HepG2 (cell line): ENCODE measurements at regions not wholly inside any gene's neighbourhood (a gene's known extent, or its start where the extent isn't known, plus 50 kb on each side); places are given as distances from the start of the nearest gene placed in this dataset.

ENCODE experiments used
- ATAC-seq: fragments of 200-7000 bp; cut with Tn5 transposase; 3 replicates; pipeline ENCODE4 v1.9.1; 2020; ENCODE audit warnings: mild to moderate bottlenecking, moderate library complexity
- BruUV-seq: library from RNA; stranded (reverse); fragments of 400-500 nt; replicated peaks from 2 replicates; lab custom pipeline; 2021; lab: Mats Ljungman, UMichigan
- CTCF ChIA-PET: fragments of 300-600 bp; formaldehyde crosslinking; extraction: SDS; loops from one replicate; lab custom pipeline; 2021; ENCODE audit warnings: low total read pairs, inconsistent platforms, low intra/inter-chr PET ratio; lab: Yijun Ruan, JAX
- POLR2A ChIA-PET: fragments of 350-600 bp; sonication (Branson Sonifier 250); formaldehyde crosslinking; loops from one replicate; lab custom pipeline; 2020; ENCODE audit warnings: antibody characterized with exemption, inconsistent platforms; lab: Yijun Ruan, JAX
- DNase-seq: peaks from one replicate; pipeline ENCODE4 v3.0.0-alpha.2; 2015; ENCODE audit warnings: low spot score
- FAIRE-seq: peaks from 3 replicates; lab custom pipeline; 2011; peaks lifted over from hg19 to GRCh38; lab: Jason Lieb, UNC
- H2AFZ ChIP-seq: one replicate; pipeline ENCODE4 v1.6.1; 2011; ENCODE audit warnings: low read length, inconsistent platforms
- H3K27ac ChIP-seq: fragments of 300-600 bp; 3 replicates; pipeline ENCODE4 v1.8.0; 2011; ENCODE audit warnings: mixed run types, mild to moderate bottlenecking, mixed read lengths, low read length, inconsistent platforms; ENCODE audit not compliant: insufficient read depth; ENCODE audit errors: extremely low read length
- H3K27me3 ChIP-seq, 2 experiments: fragments of 200-600 bp in 1 of 2; 2 replicates in 1 of 2; 3 replicates in 1 of 2; pipeline versions ENCODE4 v1.6.0 to v1.8.0; 2011; ENCODE audit warnings: low read length in 2 of 2, mild to moderate bottlenecking in 2 of 2, moderate library complexity in 2 of 2, inconsistent platforms in 1 of 2; ENCODE audit not compliant: insufficient read depth in 2 of 2, control insufficient read depth in 1 of 2
- H3K36me3 ChIP-seq, 2 experiments: fragments of 200-600 bp in 1 of 2; replicated peaks in 1 of 2; 2 replicates in 1 of 2; 3 replicates in 1 of 2; pipeline versions ENCODE4 v1.5.1 to v1.8.0; 2011; ENCODE audit warnings: low read length in 2 of 2, inconsistent platforms in 1 of 2; ENCODE audit not compliant: insufficient read depth in 2 of 2, control insufficient read depth in 1 of 2
- H3K4me1 ChIP-seq: 2 replicates; pipeline ENCODE4 v1.5.1; 2012; ENCODE audit warnings: low read length, inconsistent platforms; ENCODE audit not compliant: insufficient read depth
- H3K4me2 ChIP-seq: 2 replicates; pipeline ENCODE4 v1.6.0; 2011; ENCODE audit warnings: low read depth, low read length, inconsistent platforms
- H3K4me3 ChIP-seq, 3 experiments: fragments of 200-600 bp in 1 of 3; sonication (generic), shearing (Covaris generic) in 1 of 3; replicated peaks in 1 of 3; 2 replicates each; pipeline ENCODE4 v1.5.1; 2011 to 2016; ENCODE audit warnings: low read length in 3 of 3, inconsistent platforms in 2 of 3, low read depth in 2 of 3, mild to moderate bottlenecking in 2 of 3, control low read depth in 1 of 3, mixed read lengths in 1 of 3; ENCODE audit not compliant: insufficient read depth in 1 of 3
- H3K79me2 ChIP-seq: one replicate; pipeline ENCODE4 v1.6.1; 2011; ENCODE audit warnings: low read length, inconsistent platforms; ENCODE audit not compliant: insufficient read depth
- H3K9ac ChIP-seq: 2 replicates; pipeline ENCODE4 v1.6.0; 2011; ENCODE audit warnings: mild to moderate bottlenecking, low read depth, low read length, inconsistent platforms; ENCODE audit not compliant: insufficient read depth
- H3K9me3 ChIP-seq: 2 replicates; pipeline ENCODE4 v1.5.1; 2012; ENCODE audit warnings: mild to moderate bottlenecking, low read length
- H4K20me1 ChIP-seq: 2 replicates; pipeline ENCODE4 v1.6.0; 2011; ENCODE audit warnings: inconsistent platforms, mild to moderate bottlenecking, low read length, moderate library complexity; ENCODE audit not compliant: insufficient read depth
- BATF2 ChIP-seq: sonication (generic); formaldehyde crosslinking; IDR thresholded peaks from 2 replicates; pipeline ENCODE4 v1.8.0; 2022; ENCODE audit warnings: mild to moderate bottlenecking, missing genetic modification reagents, moderate library complexity
- CAMTA2 ChIP-seq: sonication (generic); formaldehyde crosslinking; IDR thresholded peaks from 2 replicates; pipeline ENCODE4 v1.4.0; 2020; ENCODE audit warnings: mild to moderate bottlenecking, missing genetic modification reagents, borderline replicate concordance
- CBX2 ChIP-seq, 2 experiments: fragments of 200-600 bp in 1 of 2; sonication (generic); formaldehyde crosslinking in 1 of 2; IDR thresholded peaks; 2 replicates each; pipeline versions ENCODE4 v1.7.0 to v1.8.1; 2018 to 2022; ENCODE audit warnings: low read depth in 2 of 2, low read length in 1 of 2, mild to moderate bottlenecking in 1 of 2, missing genetic modification reagents in 1 of 2
- CTCF ChIP-seq: sonication (generic); formaldehyde crosslinking; IDR thresholded peaks from 2 replicates; pipeline ENCODE4 v1.5.0; 2020; ENCODE audit warnings: mild to moderate bottlenecking, missing genetic modification reagents, moderate library complexity
- HDAC2 ChIP-seq: sonication (generic); formaldehyde crosslinking; IDR thresholded peaks from 2 replicates; pipeline ENCODE4 v1.4.0; 2020; ENCODE audit warnings: missing genetic modification reagents
- KLF15 ChIP-seq: sonication (generic); formaldehyde crosslinking; IDR thresholded peaks from 2 replicates; pipeline ENCODE4 v1.8.1; 2023; ENCODE audit warnings: borderline replicate concordance, mild to moderate bottlenecking, inconsistent platforms, missing genetic modification reagents, mixed read lengths
- MLLT10 ChIP-seq: sonication (generic); formaldehyde crosslinking; IDR thresholded peaks from 2 replicates; pipeline ENCODE4 v1.4.0; 2020; ENCODE audit warnings: missing genetic modification reagents
- NCOA1 ChIP-seq: sonication (generic); formaldehyde crosslinking; IDR thresholded peaks from 2 replicates; pipeline ENCODE4 v1.9.0; 2021; ENCODE audit warnings: missing genetic modification reagents
- NFIC ChIP-seq: IDR thresholded peaks from 2 replicates; pipeline ENCODE4 v1.6.1; 2012; ENCODE audit warnings: mild to moderate bottlenecking, low read length, inconsistent platforms
- TBX3 ChIP-seq: fragments of 450-650 bp; IDR thresholded peaks from 2 replicates; pipeline ENCODE4 v1.6.1; 2017; ENCODE audit warnings: antibody characterized with exemption, mild to moderate bottlenecking, inconsistent platforms, borderline replicate concordance
- ZFY ChIP-seq: sonication (generic); formaldehyde crosslinking; IDR thresholded peaks from 2 replicates; pipeline ENCODE4 v1.4.0; 2020; ENCODE audit warnings: missing genetic modification reagents
- ZNF530 ChIP-seq: sonication (generic); formaldehyde crosslinking; IDR thresholded peaks from 2 replicates; pipeline ENCODE4 v1.5.0; 2020; ENCODE audit warnings: low read depth, mild to moderate bottlenecking, missing genetic modification reagents
- in situ Hi-C: cut with HindIII; loops from 2 replicates; pipeline ENCODE4 v1.10.0; 2017; ENCODE audit warnings: low pct_unique_long_range_greater_than_20kb; ENCODE audit not compliant: extremely low pct_ligation_motif_present
- intact Hi-C: fragments of 100-400 bp; cut with micrococcal nuclease; formaldehyde crosslinking; loops from one replicate; pipeline ENCODE4 v1.10.0; 2022; ENCODE audit not compliant: unreplicated experiment
- TF ChIP-seq, protein P1 (sequence below): sonication (generic); formaldehyde crosslinking; IDR thresholded peaks from 2 replicates; pipeline ENCODE4 v1.5.1; 2020; ENCODE audit warnings: mild to moderate bottlenecking, missing genetic modification reagents, borderline replicate concordance

DNA sequence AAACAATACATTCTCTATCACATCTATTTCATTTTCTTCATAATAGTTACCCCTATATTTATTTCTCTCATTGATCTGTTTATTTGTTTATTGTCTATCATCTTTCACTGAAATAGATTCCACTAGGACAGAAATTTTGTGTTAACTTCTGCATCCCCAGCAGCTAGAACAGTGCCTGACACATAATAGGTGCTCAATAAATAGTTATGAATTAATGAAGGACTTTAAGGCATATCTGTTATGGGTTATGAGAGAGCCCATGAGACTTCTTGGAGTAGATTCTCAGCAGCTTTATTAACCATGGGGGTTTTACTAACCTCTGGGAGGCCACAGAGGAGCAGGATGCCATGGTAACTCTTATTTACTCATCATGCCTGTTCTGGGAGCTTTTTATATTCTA, 144.6 kb downstream of the CDC42EP3 start:
- FAIRE-seq: no peak

More for the DNA sequence above, 144.6 kb downstream of the CDC42EP3 start:
- CTCF ChIA-PET: no interaction called here
- Histone ChIP-seq H4K20me1 (no peaks in the 10 kb centered on the region), H3K27ac (no peak overlapping the region), H3K27me3 (no peaks in the 10 kb centered on the region), H3K79me2 (no peaks in the 10 kb centered on the region), H3K4me1 (no peaks in the 10 kb centered on the region), H3K36me3 (no peaks in the 10 kb centered on the region), H2AFZ (no peak overlapping the region), H3K4me2 (no peak overlapping the region), H3K9me3 (no peaks in the 10 kb centered on the region), H3K9ac (no peak overlapping the region), H3K4me3 (no peak overlapping the region)
- no peak for DNase-seq
- in situ Hi-C loops (no loop called here), intact Hi-C loops (no loop called here)
- no TSS peak for BruUV-seq
- TF ChIP-seq NCOA1 (CRISPR knock-in tag) (no peak), CAMTA2 (CRISPR knock-in tag) (no peak), BATF2 (CRISPR knock-in tag) (no peak), CBX2 (IDR thresholded peaks at IDR 0.05; ENCODE audit: low read depth, low read length) (no peak), CBX2 (CRISPR knock-in tag; IDR thresholded peaks at IDR 0.05; ENCODE audit: low read depth) (no peak), KLF15 (CRISPR knock-in tag) (no peak), NFIC (no peak), TBX3 (no peak), CTCF (CRISPR knock-in tag) (no peak), HDAC2 (CRISPR knock-in tag) (no peak), ZFY (CRISPR knock-in tag) (no peak), MLLT10 (no peak), ZNF530 (CRISPR knock-in tag) (no peak)
- TF ChIP-seq, protein P1, sequence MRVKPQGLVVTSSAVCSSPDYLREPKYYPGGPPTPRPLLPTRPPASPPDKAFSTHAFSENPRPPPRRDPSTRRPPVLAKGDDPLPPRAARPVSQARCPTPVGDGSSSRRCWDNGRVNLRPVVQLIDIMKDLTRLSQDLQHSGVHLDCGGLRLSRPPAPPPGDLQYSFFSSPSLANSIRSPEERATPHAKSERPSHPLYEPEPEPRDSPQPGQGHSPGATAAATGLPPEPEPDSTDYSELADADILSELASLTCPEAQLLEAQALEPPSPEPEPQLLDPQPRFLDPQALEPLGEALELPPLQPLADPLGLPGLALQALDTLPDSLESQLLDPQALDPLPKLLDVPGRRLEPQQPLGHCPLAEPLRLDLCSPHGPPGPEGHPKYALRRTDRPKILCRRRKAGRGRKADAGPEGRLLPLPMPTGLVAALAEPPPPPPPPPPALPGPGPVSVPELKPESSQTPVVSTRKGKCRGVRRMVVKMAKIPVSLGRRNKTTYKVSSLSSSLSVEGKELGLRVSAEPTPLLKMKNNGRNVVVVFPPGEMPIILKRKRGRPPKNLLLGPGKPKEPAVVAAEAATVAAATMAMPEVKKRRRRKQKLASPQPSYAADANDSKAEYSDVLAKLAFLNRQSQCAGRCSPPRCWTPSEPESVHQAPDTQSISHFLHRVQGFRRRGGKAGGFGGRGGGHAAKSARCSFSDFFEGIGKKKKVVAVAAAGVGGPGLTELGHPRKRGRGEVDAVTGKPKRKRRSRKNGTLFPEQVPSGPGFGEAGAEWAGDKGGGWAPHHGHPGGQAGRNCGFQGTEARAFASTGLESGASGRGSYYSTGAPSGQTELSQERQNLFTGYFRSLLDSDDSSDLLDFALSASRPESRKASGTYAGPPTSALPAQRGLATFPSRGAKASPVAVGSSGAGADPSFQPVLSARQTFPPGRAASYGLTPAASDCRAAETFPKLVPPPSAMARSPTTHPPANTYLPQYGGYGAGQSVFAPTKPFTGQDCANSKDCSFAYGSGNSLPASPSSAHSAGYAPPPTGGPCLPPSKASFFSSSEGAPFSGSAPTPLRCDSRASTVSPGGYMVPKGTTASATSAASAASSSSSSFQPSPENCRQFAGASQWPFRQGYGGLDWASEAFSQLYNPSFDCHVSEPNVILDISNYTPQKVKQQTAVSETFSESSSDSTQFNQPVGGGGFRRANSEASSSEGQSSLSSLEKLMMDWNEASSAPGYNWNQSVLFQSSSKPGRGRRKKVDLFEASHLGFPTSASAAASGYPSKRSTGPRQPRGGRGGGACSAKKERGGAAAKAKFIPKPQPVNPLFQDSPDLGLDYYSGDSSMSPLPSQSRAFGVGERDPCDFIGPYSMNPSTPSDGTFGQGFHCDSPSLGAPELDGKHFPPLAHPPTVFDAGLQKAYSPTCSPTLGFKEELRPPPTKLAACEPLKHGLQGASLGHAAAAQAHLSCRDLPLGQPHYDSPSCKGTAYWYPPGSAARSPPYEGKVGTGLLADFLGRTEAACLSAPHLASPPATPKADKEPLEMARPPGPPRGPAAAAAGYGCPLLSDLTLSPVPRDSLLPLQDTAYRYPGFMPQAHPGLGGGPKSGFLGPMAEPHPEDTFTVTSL (CRISPR knock-in tag): no peak
- no peak for ATAC-seq
- POLR2A ChIA-PET: no interaction called here
